ENCODE measurements at regions not wholly inside any gene's neighbourhood (a gene's known extent, or its start where the extent isn't known, plus 50 kb on each side); places are given as distances from the start of the nearest gene placed in this dataset.

GRCh38 chr7:41463770-41464470, 239.0 kb downstream of the INHBA start:
- Histone ChIP-seq H3K27ac (peak overlapping the region in 2 of 3 donors; percentile 2 to 86), H3K36me3 (no peaks in the 10 kb centered on the region), H3K27me3 (no peaks in the 10 kb centered on the region), H3K9me3 (no peaks in the 10 kb centered on the region), H3K4me3 (no peak overlapping the region), H3K4me1 (peaks cover 0 to 27% (median 6%) of the 10 kb centered on the region in 4 donors)
- DNase-seq, result peak in 1 of 3 donors; percentile 53
- TF ChIP-seq, protein P1, sequence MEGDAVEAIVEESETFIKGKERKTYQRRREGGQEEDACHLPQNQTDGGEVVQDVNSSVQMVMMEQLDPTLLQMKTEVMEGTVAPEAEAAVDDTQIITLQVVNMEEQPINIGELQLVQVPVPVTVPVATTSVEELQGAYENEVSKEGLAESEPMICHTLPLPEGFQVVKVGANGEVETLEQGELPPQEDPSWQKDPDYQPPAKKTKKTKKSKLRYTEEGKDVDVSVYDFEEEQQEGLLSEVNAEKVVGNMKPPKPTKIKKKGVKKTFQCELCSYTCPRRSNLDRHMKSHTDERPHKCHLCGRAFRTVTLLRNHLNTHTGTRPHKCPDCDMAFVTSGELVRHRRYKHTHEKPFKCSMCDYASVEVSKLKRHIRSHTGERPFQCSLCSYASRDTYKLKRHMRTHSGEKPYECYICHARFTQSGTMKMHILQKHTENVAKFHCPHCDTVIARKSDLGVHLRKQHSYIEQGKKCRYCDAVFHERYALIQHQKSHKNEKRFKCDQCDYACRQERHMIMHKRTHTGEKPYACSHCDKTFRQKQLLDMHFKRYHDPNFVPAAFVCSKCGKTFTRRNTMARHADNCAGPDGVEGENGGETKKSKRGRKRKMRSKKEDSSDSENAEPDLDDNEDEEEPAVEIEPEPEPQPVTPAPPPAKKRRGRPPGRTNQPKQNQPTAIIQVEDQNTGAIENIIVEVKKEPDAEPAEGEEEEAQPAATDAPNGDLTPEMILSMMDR (IDR thresholded peaks at IDR 0.05), result no peak
- intact Hi-C loops (cut with DNase I), result loop anchor here in 1 of 2 donors (10.0 kb wide), 1 partner anchor 241 kb away; the partner anchor contains the start of gene INHBA
- peak; percentile 60 to 79 (median 66) for ATAC-seq
- WGBS (ENCODE audit: insufficient coverage, low coverage, low lambda C conversion rate, missing lambda C conversion rate), result 45% methylated on average over 3 of the region's 3 CpGs

DNA sequence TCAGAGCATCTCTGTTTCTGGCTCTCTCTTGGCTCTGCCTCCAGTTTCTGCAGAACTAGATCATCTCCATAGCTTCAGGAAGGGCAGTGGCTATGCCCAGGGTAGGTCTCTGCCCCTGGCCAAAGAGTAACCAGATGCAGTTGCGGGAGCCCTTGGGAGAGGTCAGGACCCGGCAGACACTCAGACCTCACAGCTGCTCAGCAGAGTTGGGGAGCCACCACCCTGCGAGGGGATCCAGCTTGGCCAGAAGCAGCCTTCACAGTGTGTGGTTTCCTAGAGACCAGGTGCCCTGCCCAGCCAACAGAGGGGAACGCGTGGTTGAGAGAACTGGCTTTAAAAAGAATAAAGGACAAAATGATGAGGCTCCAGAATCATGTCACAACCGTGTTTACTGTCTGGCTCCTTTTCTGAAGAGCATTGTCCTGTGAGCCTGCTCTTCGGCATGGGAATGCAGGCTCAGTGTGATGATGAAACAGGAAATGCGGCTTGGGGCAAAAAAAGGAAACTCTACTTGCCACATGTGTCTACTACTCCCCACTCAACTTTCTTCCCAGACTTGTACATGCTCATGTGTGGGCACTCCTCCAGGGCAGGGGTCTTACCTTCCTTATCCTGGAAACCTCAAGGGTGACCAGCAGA, 243.1 kb downstream of the INHBA start:
- ATAC-seq (peak; percentile 64 to 78 (median 72)), DNase-seq (peak; percentile 29 to 69 (median 59))
- Histone ChIP-seq H3K4me3 (peak overlapping the region in 1 of 3 donors; percentile 16), H3K27ac (peak overlapping the region in 2 of 3 donors; percentile 29 to 68), H3K4me1 (peaks cover 0 to 19% (median 4%) of the 10 kb centered on the region in 4 donors), H3K36me3 (no peaks in the 10 kb centered on the region), H3K9me3 (no peaks in the 10 kb centered on the region), H3K27me3 (no peaks in the 10 kb centered on the region)
- intact Hi-C loops (cut with DNase I), result loop anchor here in 1 of 2 donors (10.0 kb wide), 1 partner anchor 245 kb away; the partner anchor contains the start of gene INHBA
- peak; percentile 34 for TF ChIP-seq POLR2A (IDR thresholded peaks at IDR 0.05)
- TF ChIP-seq, protein P1 (IDR thresholded peaks at IDR 0.05), result no peak
- 29% methylated on average over 8 of the region's 8 CpGs for WGBS (ENCODE audit: insufficient coverage, low coverage, low lambda C conversion rate, missing lambda C conversion rate)

DNA sequence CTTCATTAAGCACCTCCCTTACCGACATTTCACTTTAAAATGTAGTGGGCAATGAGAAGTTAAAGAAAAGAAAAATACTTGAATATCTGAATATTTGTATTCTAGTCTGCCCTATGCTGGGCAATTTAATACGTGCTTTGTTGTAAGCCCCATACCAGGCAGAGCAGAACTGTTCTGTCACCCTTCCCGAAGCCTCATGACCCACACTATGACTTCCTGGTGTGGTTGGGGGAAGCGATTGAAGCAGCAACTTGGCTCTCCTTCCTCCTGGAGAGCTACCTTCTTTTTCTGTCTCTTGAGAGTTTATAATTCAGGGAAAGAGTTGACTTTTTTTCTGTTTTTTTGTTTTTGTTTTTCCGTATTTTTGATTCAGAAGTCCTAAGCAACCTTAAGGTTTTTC, 243.7 kb downstream of the INHBA start:
- no peaks in the 10 kb centered on the region for H3K9me3 ChIP-seq
- TF ChIP-seq, protein P1 (IDR thresholded peaks at IDR 0.05), result no peak
- no peak for TF ChIP-seq POLR2A (IDR thresholded peaks at IDR 0.05)
- intact Hi-C loops (cut with DNase I), result no loop called here
- DNase-seq, result no peak
- 66% methylated on average over 5 of the region's 5 CpGs for WGBS (ENCODE audit: insufficient coverage, low coverage, low lambda C conversion rate, missing lambda C conversion rate)
- no peak overlapping the region for H3K4me3 ChIP-seq
- H3K36me3 ChIP-seq, result no peaks in the 10 kb centered on the region
- H3K4me1 ChIP-seq, result peaks cover 0 to 19% (median 4%) of the 10 kb centered on the region in 4 donors
- peak overlapping the region in 1 of 3 donors; percentile 29 for H3K27ac ChIP-seq
- ATAC-seq, result peak in 3 of 4 donors; percentile 16 to 44 (median 25)
- no peaks in the 10 kb centered on the region for H3K27me3 ChIP-seq

GRCh38 chr7:41457832-41458437, 245.0 kb downstream of the INHBA start:
- no peak overlapping the region for H3K4me3 ChIP-seq
- no peak overlapping the region for H3K27ac ChIP-seq
- H3K36me3 ChIP-seq, result no peaks in the 10 kb centered on the region
- DNase-seq (no peak), ATAC-seq (no peak)
- H3K27me3 ChIP-seq, result no peaks in the 10 kb centered on the region
- peaks cover 0 to 13% (median 4%) of the 10 kb centered on the region in 4 donors for H3K4me1 ChIP-seq
- intact Hi-C loops (cut with DNase I), result no loop called here
- TF ChIP-seq, protein P1 (IDR thresholded peaks at IDR 0.05), result no peak
- no peak for TF ChIP-seq POLR2A (IDR thresholded peaks at IDR 0.05)
- H3K9me3 ChIP-seq, result no peaks in the 10 kb centered on the region

Data from right lobe of liver (tissue), 6 donors.